Common myeloid progenitor, CD34-positive (primary cell): ENCODE measurements at regions not wholly inside any gene's neighbourhood (a gene's known extent, or its start where the extent isn't known, plus 50 kb on each side); places are given as distances from the start of the nearest gene placed in this dataset.

Source experiments
- CTCF ChIA-PET: fragments of 350-600 bp; sonication (Branson Sonifier 250); formaldehyde crosslinking; loops from one replicate; lab custom pipeline; 2021; ENCODE audit warnings: antibody characterized with exemption; lab: Charles Lee
- POLR2A ChIA-PET: fragments of 350-600 bp; sonication (Branson Sonifier 250); formaldehyde crosslinking; loops from one replicate; lab custom pipeline; 2021; ENCODE audit warnings: antibody characterized with exemption; lab: Charles Lee
- DNase-seq, 3 donors: peaks; one replicate each; pipeline versions ENCODE4 v3.0.0 to v3.0.0-alpha.2; 2013
- H3K27ac ChIP-seq, 2 experiments: 1 replicate in 1 of 2; 2 replicates in 1 of 2; pipeline ENCODE4 v1.7.0; 2013; ENCODE audit warnings: inconsistent platforms in 2 of 2, low read length in 2 of 2, mild to moderate bottlenecking in 2 of 2, low read depth in 1 of 2, moderate library complexity in 1 of 2; ENCODE audit not compliant: severe bottlenecking in 2 of 2, insufficient read depth in 1 of 2, poor library complexity in 1 of 2
- H3K27me3 ChIP-seq, 5 experiments: replicated peaks in 2 of 5; 1 replicate in 3 of 5; 2 replicates in 2 of 5; pipeline versions ENCODE4 v1.6.1 to v1.7.0; 2013; ENCODE audit warnings: low read length in 4 of 5, mild to moderate bottlenecking in 2 of 5, moderate library complexity in 2 of 5, inconsistent platforms in 1 of 5; ENCODE audit not compliant: insufficient read depth in 5 of 5, control insufficient read depth in 4 of 5
- H3K36me3 ChIP-seq, 4 experiments: 1 replicate in 2 of 4; 2 replicates in 2 of 4; pipeline versions ENCODE4 v1.6.1 to v1.7.0; 2013; ENCODE audit warnings: low read length in 3 of 4, control low read depth in 1 of 4, mild to moderate bottlenecking in 1 of 4; ENCODE audit not compliant: control insufficient read depth in 4 of 4, insufficient read depth in 4 of 4
- H3K4me1 ChIP-seq, 4 experiments: 1 replicate in 3 of 4; 2 replicates in 1 of 4; pipeline versions ENCODE4 v1.6.1 to v1.7.1; 2013; ENCODE audit warnings: low read length in 3 of 4, mild to moderate bottlenecking in 3 of 4, control low read depth in 1 of 4, inconsistent platforms in 1 of 4, moderate library complexity in 1 of 4; ENCODE audit not compliant: control insufficient read depth in 4 of 4, insufficient read depth in 4 of 4; ENCODE audit errors: control extremely low read depth in 1 of 4
- H3K4me3 ChIP-seq, 7 experiments: 1 replicate in 4 of 7; 2 replicates in 3 of 7; pipeline versions ENCODE4 v1.5.1 to v1.7.0; 2013; ENCODE audit warnings: mild to moderate bottlenecking in 7 of 7, low read length in 6 of 7, moderate library complexity in 6 of 7, inconsistent platforms in 2 of 7, low read depth in 2 of 7, control low read depth in 1 of 7; ENCODE audit not compliant: insufficient read depth in 4 of 7, control insufficient read depth in 1 of 7; ENCODE audit errors: extremely low read depth in 1 of 7
- H3K9me3 ChIP-seq, 5 experiments: 1 replicate in 4 of 5; 2 replicates in 1 of 5; pipeline versions ENCODE4 v1.6.1 to v1.7.1; 2013; ENCODE audit warnings: low read length in 4 of 5, mild to moderate bottlenecking in 2 of 5, inconsistent platforms in 1 of 5, low read depth in 1 of 5, moderate library complexity in 1 of 5; ENCODE audit not compliant: control insufficient read depth in 4 of 5, insufficient read depth in 2 of 5; ENCODE audit errors: control extremely low read depth in 1 of 5
- WGBS: methylation state at CpG from one replicate; pipeline ENCODE4 v1.1.5; 2013; ENCODE audit not compliant: insufficient coverage; 5-methylcytosine and 5-hydroxymethylcytosine counted together

GRCh38 chr11:116239247-116239646 lies 533.5 kb downstream of the BUD13 start:
- H3K9me3 ChIP-seq: no peaks in the 10 kb centered on the region
- no peak overlapping the region for H3K4me3 ChIP-seq
- no peaks in the 10 kb centered on the region for H3K36me3 ChIP-seq
- WGBS: 92% methylated on average over 4 of the region's 4 CpGs
- no peak overlapping the region for H3K27ac ChIP-seq
- DNase-seq: no peak
- ChIA-PET POLR2A (interaction anchor here (0.6 kb wide), 1 partner anchor 29 kb away, joined by 7 read pairs; no protein-coding TSS in a partner anchor), CTCF (no interaction called here)
- H3K27me3 ChIP-seq: peaks cover 0 to 9% (median 3%) of the 10 kb centered on the region in 5 experiments
- H3K4me1 ChIP-seq: no peaks in the 10 kb centered on the region

GRCh38 chr11:116234989-116235568 lies 537.7 kb downstream of the BUD13 start:
- DNase-seq: no peak
- H3K36me3 ChIP-seq: no peaks in the 10 kb centered on the region
- no peaks in the 10 kb centered on the region for H3K4me1 ChIP-seq
- no peaks in the 10 kb centered on the region for H3K9me3 ChIP-seq
- H3K27me3 ChIP-seq: peaks cover 0 to 6% (median 0%) of the 10 kb centered on the region in 5 experiments
- H3K27ac ChIP-seq: no peak overlapping the region
- ChIA-PET CTCF (interaction anchor here (2.0 kb wide), 1 partner anchor 11 kb away, joined by 6 read pairs; no protein-coding TSS in a partner anchor), POLR2A (no interaction called here)
- 73% methylated on average over 3 of the region's 6 CpGs for WGBS
- H3K4me3 ChIP-seq: no peak overlapping the region

GRCh38 chr11:116233561-116233960 lies 539.2 kb downstream of the BUD13 start:
- ChIA-PET POLR2A (no interaction called here), CTCF (interaction anchor here (0.8 kb wide), 1 partner anchor 13 kb away, joined by 4 read pairs; no protein-coding TSS in a partner anchor)
- Histone ChIP-seq H3K36me3 (no peaks in the 10 kb centered on the region), H3K4me3 (no peak overlapping the region), H3K9me3 (no peaks in the 10 kb centered on the region), H3K27ac (no peak overlapping the region), H3K27me3 (peaks cover 0 to 10% (median 6%) of the 10 kb centered on the region in 5 experiments), H3K4me1 (no peaks in the 10 kb centered on the region)
- no peak for DNase-seq
- WGBS: 59% methylated on average over 5 of the region's 5 CpGs

GRCh38 chr11:116232364-116232828 lies 540.4 kb downstream of the BUD13 start:
- ChIA-PET CTCF (no interaction called here), POLR2A (no interaction called here)
- Histone ChIP-seq H3K9me3 (no peaks in the 10 kb centered on the region), H3K36me3 (no peaks in the 10 kb centered on the region), H3K27ac (no peak overlapping the region), H3K27me3 (peaks cover 0 to 10% (median 3%) of the 10 kb centered on the region in 5 experiments), H3K4me1 (no peaks in the 10 kb centered on the region), H3K4me3 (no peak overlapping the region)
- 61% methylated on average over 8 of the region's 8 CpGs for WGBS
- DNase-seq: no peak

GRCh38 chr11:116231543-116231942 lies 541.2 kb downstream of the BUD13 start:
- H3K27me3 ChIP-seq: peaks cover 0 to 14% (median 3%) of the 10 kb centered on the region in 5 experiments
- H3K4me3 ChIP-seq: no peak overlapping the region
- no peak overlapping the region for H3K27ac ChIP-seq
- H3K4me1 ChIP-seq: no peaks in the 10 kb centered on the region
- POLR2A ChIA-PET: no interaction called here
- DNase-seq: no peak
- no peaks in the 10 kb centered on the region for H3K9me3 ChIP-seq
- H3K36me3 ChIP-seq: no peaks in the 10 kb centered on the region
- 100% methylated on average over 6 of the region's 7 CpGs for whole genome bisulfite sequencing
- CTCF ChIA-PET: no interaction called here

- POLR2A ChIA-PET: no interaction called here
- CTCF ChIA-PET: interaction anchor here (0.6 kb wide), 1 partner anchor 168 kb away, joined by 3 read pairs; no protein-coding TSS in a partner anchor
- Histone ChIP-seq H3K27ac (no peak overlapping the region), H3K36me3 (no peaks in the 10 kb centered on the region), H3K9me3 (no peaks in the 10 kb centered on the region), H3K27me3 (peaks cover 0 to 15% (median 3%) of the 10 kb centered on the region in 5 experiments), H3K4me1 (no peaks in the 10 kb centered on the region), H3K4me3 (no peak overlapping the region)
- 97% methylated on average over 3 of the region's 8 CpGs for WGBS
- no peak for DNase-seq
These were observed 542.3 kb downstream of the BUD13 start for GRCh38 chr11:116230438-116230837.

- no peaks in the 10 kb centered on the region for H3K36me3 ChIP-seq
- no peak overlapping the region for H3K27ac ChIP-seq
- no peaks in the 10 kb centered on the region for H3K4me1 ChIP-seq
- ChIA-PET CTCF (interaction anchor here (2.5 kb wide), 1 partner anchor 15 kb away, joined by 6 read pairs; no protein-coding TSS in a partner anchor), POLR2A (interaction anchor here (0.7 kb wide), 1 partner anchor 1058 kb away, joined by 3 read pairs; no protein-coding TSS in a partner anchor)
- no peak overlapping the region for H3K4me3 ChIP-seq
- WGBS: 44% methylated on average over 5 of the region's 9 CpGs
- peaks cover 0 to 12% (median 3%) of the 10 kb centered on the region in 5 experiments for H3K27me3 ChIP-seq
- no peak for DNase-seq
- no peaks in the 10 kb centered on the region for H3K9me3 ChIP-seq
These were observed 543.4 kb downstream of the BUD13 start for GRCh38 chr11:116229236-116229970.
